ENCODE measurements at regions not wholly inside any gene's neighbourhood (a gene's known extent, or its start where the extent isn't known, plus 50 kb on each side); places are given as distances from the start of the nearest gene placed in this dataset.

GRCh38 chr2:8260213-8260612 lies 421.6 kb upstream of the ID2 start:
- TF ChIP-seq POLR2A (IDR thresholded peaks at IDR 0.05): no peak
- TF ChIP-seq, protein P1, sequence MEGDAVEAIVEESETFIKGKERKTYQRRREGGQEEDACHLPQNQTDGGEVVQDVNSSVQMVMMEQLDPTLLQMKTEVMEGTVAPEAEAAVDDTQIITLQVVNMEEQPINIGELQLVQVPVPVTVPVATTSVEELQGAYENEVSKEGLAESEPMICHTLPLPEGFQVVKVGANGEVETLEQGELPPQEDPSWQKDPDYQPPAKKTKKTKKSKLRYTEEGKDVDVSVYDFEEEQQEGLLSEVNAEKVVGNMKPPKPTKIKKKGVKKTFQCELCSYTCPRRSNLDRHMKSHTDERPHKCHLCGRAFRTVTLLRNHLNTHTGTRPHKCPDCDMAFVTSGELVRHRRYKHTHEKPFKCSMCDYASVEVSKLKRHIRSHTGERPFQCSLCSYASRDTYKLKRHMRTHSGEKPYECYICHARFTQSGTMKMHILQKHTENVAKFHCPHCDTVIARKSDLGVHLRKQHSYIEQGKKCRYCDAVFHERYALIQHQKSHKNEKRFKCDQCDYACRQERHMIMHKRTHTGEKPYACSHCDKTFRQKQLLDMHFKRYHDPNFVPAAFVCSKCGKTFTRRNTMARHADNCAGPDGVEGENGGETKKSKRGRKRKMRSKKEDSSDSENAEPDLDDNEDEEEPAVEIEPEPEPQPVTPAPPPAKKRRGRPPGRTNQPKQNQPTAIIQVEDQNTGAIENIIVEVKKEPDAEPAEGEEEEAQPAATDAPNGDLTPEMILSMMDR (IDR thresholded peaks at IDR 0.05): no peak
